ENCODE measurements at regions not wholly inside any gene's neighbourhood (a gene's known extent, or its start where the extent isn't known, plus 50 kb on each side); places are given as distances from the start of the nearest gene placed in this dataset.

DNA sequence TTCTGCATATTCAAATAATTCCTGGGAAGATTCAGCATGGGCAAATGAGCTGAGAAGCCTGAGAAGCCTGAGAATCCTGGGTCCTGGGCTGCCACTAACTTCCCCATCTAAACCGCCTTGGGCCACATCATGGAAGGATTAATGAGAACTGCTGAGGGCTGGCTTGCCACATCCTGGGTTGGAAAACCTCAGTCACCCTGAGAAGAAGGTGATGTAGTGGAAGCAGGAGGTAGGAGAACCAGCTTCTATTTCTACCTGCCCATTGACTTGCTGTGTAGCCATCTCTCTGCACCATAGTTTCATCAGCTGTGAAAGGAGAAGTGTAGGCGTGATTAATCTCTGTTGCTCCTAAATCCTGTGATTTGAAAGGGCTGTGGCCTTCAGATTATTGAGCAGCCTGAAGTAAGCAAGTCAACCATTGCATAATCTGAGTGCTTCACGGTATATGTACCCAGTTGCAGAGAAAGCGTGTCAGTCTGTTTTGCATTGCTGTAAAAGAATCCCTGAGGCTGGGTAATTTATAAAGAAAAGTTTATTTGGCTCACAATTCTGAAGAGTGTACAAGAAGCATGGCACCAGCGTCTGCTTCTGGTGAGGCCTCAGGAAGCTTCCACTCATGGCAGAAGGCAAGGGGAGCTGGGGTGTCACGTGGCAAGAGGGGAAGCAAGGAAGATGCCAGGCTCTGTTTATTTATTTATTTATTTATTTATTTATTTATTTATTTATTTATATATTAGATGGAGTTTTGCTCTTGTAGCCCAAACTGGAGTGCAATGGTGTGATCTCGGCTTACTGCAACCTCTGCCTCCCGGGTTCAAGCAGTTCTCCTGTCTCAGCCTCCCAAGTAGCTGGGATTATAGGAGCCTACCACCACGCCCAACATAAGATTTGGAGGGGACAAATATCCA lies 140.9 kb upstream of the ATP6AP2 start:
- H3K9me3 ChIP-seq = no peaks in the 10 kb centered on the region
- 95% methylated on average over 9 of the region's 9 CpGs for WGBS
- DNase-seq (ENCODE audit: low spot score) = no peak
- H3K36me3 ChIP-seq = no peaks in the 10 kb centered on the region
- H3K27ac ChIP-seq = no peak overlapping the region
- H3K4me1 ChIP-seq (replicated peaks) = no peaks in the 10 kb centered on the region
- TF ChIP-seq, protein P1, sequence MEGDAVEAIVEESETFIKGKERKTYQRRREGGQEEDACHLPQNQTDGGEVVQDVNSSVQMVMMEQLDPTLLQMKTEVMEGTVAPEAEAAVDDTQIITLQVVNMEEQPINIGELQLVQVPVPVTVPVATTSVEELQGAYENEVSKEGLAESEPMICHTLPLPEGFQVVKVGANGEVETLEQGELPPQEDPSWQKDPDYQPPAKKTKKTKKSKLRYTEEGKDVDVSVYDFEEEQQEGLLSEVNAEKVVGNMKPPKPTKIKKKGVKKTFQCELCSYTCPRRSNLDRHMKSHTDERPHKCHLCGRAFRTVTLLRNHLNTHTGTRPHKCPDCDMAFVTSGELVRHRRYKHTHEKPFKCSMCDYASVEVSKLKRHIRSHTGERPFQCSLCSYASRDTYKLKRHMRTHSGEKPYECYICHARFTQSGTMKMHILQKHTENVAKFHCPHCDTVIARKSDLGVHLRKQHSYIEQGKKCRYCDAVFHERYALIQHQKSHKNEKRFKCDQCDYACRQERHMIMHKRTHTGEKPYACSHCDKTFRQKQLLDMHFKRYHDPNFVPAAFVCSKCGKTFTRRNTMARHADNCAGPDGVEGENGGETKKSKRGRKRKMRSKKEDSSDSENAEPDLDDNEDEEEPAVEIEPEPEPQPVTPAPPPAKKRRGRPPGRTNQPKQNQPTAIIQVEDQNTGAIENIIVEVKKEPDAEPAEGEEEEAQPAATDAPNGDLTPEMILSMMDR (IDR thresholded peaks at IDR 0.05) = no peak
- TF ChIP-seq POLR2A (IDR thresholded peaks at IDR 0.05) = no peak
- TF ChIP-seq POLR2AphosphoS5 (IDR thresholded peaks at IDR 0.05) = no peak
- H3K4me3 ChIP-seq = no peak overlapping the region
- intact Hi-C loops (cut with DNase I) = no loop called here
- H3K27me3 ChIP-seq (replicated peaks; ENCODE audit: insufficient read depth) = no peaks in the 10 kb centered on the region

DNA sequence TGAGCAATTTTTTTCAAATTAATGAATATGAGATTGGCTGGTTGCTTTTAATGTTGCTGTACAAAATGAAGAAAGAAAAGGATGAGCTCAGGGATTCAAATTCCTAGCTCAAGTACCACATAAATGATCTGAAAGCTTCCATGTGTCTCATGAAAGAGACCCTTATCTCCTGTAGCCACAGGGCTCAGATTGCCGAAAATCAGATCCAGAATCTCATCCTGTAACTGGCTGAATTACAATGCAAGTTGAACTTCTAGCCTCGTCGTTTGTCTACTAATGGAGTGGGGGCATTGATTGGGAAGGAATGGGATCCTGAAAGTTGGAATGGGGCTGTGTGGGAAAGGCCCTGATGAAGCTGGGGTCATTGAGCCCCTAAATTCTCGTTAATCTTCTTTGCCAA lies 143.4 kb upstream of the ATP6AP2 start:
- Histone ChIP-seq H3K36me3 (no peaks in the 10 kb centered on the region), H3K27ac (no peak overlapping the region), H3K4me1 (replicated peaks) (no peaks in the 10 kb centered on the region), H3K9me3 (no peaks in the 10 kb centered on the region), H3K27me3 (replicated peaks; ENCODE audit: insufficient read depth) (no peaks in the 10 kb centered on the region), H3K4me3 (no peak overlapping the region)
- intact Hi-C loops (cut with DNase I) = no loop called here
- 95% methylated on average over 4 of the region's 4 CpGs for WGBS
- no peak for DNase-seq (ENCODE audit: low spot score)
- TF ChIP-seq, protein P1 (IDR thresholded peaks at IDR 0.05) = no peak
- no peak for TF ChIP-seq POLR2A (IDR thresholded peaks at IDR 0.05)
- no peak for TF ChIP-seq POLR2AphosphoS5 (IDR thresholded peaks at IDR 0.05)

- no peak overlapping the region for H3K4me3 ChIP-seq
- H3K27me3 ChIP-seq (replicated peaks; ENCODE audit: insufficient read depth) = no peaks in the 10 kb centered on the region
- H3K27ac ChIP-seq = no peak overlapping the region
- H3K36me3 ChIP-seq = no peaks in the 10 kb centered on the region
- intact Hi-C loops (cut with DNase I) = no loop called here
- WGBS = 14% methylated on average over 14 of the region's 14 CpGs
- H3K4me1 ChIP-seq (replicated peaks) = no peaks in the 10 kb centered on the region
- peak; percentile 17 for DNase-seq (ENCODE audit: low spot score)
- no peaks in the 10 kb centered on the region for H3K9me3 ChIP-seq
- TF ChIP-seq, protein P1 (IDR thresholded peaks at IDR 0.05) = no peak
- peak; percentile 8 for TF ChIP-seq POLR2AphosphoS5 (IDR thresholded peaks at IDR 0.05)
- no peak for TF ChIP-seq POLR2A (IDR thresholded peaks at IDR 0.05)
Observed at GRCh38 chrX:40434947-40435346, 145.8 kb upstream of the ATP6AP2 start.

GRCh38 chrX:40434443-40434842 lies 146.3 kb upstream of the ATP6AP2 start:
- Histone ChIP-seq H3K27ac (no peak overlapping the region), H3K4me1 (replicated peaks) (no peaks in the 10 kb centered on the region), H3K27me3 (replicated peaks; ENCODE audit: insufficient read depth) (no peaks in the 10 kb centered on the region), H3K4me3 (no peak overlapping the region), H3K9me3 (no peaks in the 10 kb centered on the region), H3K36me3 (no peaks in the 10 kb centered on the region)
- intact Hi-C loops (cut with DNase I) = no loop called here
- peak; percentile 4 for DNase-seq (ENCODE audit: low spot score)
- TF ChIP-seq, protein P1 (IDR thresholded peaks at IDR 0.05) = no peak
- TF ChIP-seq POLR2A (IDR thresholded peaks at IDR 0.05) (no peak), POLR2AphosphoS5 (IDR thresholded peaks at IDR 0.05) (no peak)
- WGBS = 46% methylated on average over 5 of the region's 6 CpGs

GRCh38 chrX:40433160-40433559 lies 147.6 kb upstream of the ATP6AP2 start:
- Histone ChIP-seq H3K4me3 (no peak overlapping the region), H3K27ac (no peak overlapping the region), H3K27me3 (replicated peaks; ENCODE audit: insufficient read depth) (no peaks in the 10 kb centered on the region), H3K36me3 (no peaks in the 10 kb centered on the region), H3K9me3 (no peaks in the 10 kb centered on the region), H3K4me1 (replicated peaks) (no peaks in the 10 kb centered on the region)
- WGBS = 100% methylated on average over 2 of the region's 2 CpGs
- intact Hi-C loops (cut with DNase I) = no loop called here
- TF ChIP-seq, protein P1 (IDR thresholded peaks at IDR 0.05) = no peak
- TF ChIP-seq POLR2A (IDR thresholded peaks at IDR 0.05) (no peak), POLR2AphosphoS5 (IDR thresholded peaks at IDR 0.05) (no peak)
- DNase-seq (ENCODE audit: low spot score) = no peak
